HG03039 (cell line): ENCODE measurements at regions not wholly inside any gene's neighbourhood (a gene's known extent, or its start where the extent isn't known, plus 50 kb on each side); places are given as distances from the start of the nearest gene placed in this dataset.
"Not testable (repeated sequence)": the region's sequence is repeated elsewhere in the genome, so short reads cannot be mapped to it uniquely, and the experiment has no call there.

Source experiments
- ATAC-seq: cut with Tn5 transposase; IDR thresholded peaks from one replicate; pipeline ENCODE4 v1.9.1; 2021; ENCODE audit warnings: mild to moderate bottlenecking, moderate library complexity; ENCODE audit not compliant: unreplicated experiment

- no peak for ATAC-seq
Observed at GRCh38 chr3:36075491-36075890, 304.8 kb upstream of the STAC start.

GRCh38 chr3:36077320-36077719 lies 303.0 kb upstream of the STAC start:
- no peak for ATAC-seq

GRCh38 chr3:36082958-36083357 lies 297.3 kb upstream of the STAC start:
- ATAC-seq = not testable (repeated sequence)

GRCh38 chr3:36095238-36095637 lies 285.1 kb upstream of the STAC start:
- ATAC-seq = no peak

GRCh38 chr3:36097209-36097608 lies 283.1 kb upstream of the STAC start:
- no peak for ATAC-seq

- ATAC-seq = no peak
Observed at GRCh38 chr3:36114353-36114752, 266.0 kb upstream of the STAC start.

GRCh38 chr3:36124118-36124796 lies 256.0 kb upstream of the STAC start:
- ATAC-seq = no peak

- no peak for ATAC-seq
Observed at GRCh38 chr3:36132214-36132613, 248.1 kb upstream of the STAC start.

GRCh38 chr3:36135863-36136262 lies 244.4 kb upstream of the STAC start:
- ATAC-seq = no peak

- ATAC-seq = no peak
Observed at GRCh38 chr3:36142746-36143145, 237.6 kb upstream of the STAC start.

- no peak for ATAC-seq
Observed at GRCh38 chr3:36146404-36146803, 233.9 kb upstream of the STAC start.

GRCh38 chr3:36147934-36148558 lies 232.3 kb upstream of the STAC start:
- ATAC-seq = no peak

GRCh38 chr3:36149447-36149865 lies 230.8 kb upstream of the STAC start:
- ATAC-seq = no peak

- ATAC-seq = no peak
Observed at GRCh38 chr3:36155515-36155914, 224.8 kb upstream of the STAC start.

- no peak for ATAC-seq
Observed at GRCh38 chr3:36164400-36164799, 215.9 kb upstream of the STAC start.

GRCh38 chr3:36165509-36166290 lies 214.6 kb upstream of the STAC start:
- no peak for ATAC-seq

- ATAC-seq = no peak
Observed at GRCh38 chr3:36166477-36166876, 213.8 kb upstream of the STAC start.

- ATAC-seq = no peak
Observed at GRCh38 chr3:36172699-36173098, 207.6 kb upstream of the STAC start.

GRCh38 chr3:36175113-36175812 lies 205.0 kb upstream of the STAC start:
- no peak for ATAC-seq

- no peak for ATAC-seq
Observed at GRCh38 chr3:36175916-36176461, 204.3 kb upstream of the STAC start.

- ATAC-seq = no peak
Observed at GRCh38 chr3:36178018-36178417, 202.3 kb upstream of the STAC start.
